HCT116 (cell line): ENCODE measurements at regions not wholly inside any gene's neighbourhood (a gene's known extent, or its start where the extent isn't known, plus 50 kb on each side); places are given as distances from the start of the nearest gene placed in this dataset.

Experiments used
- ATAC-seq: fragments of 200-7000 bp; cut with Tn5 transposase; 2 replicates; pipeline ENCODE4 v1.9.1; 2020; ENCODE audit warnings: mild to moderate bottlenecking, moderate library complexity
- BruUV-seq: library from RNA; stranded (reverse); fragments of 400-500 nt; replicated peaks from 2 replicates; lab custom pipeline; 2021; lab: Mats Ljungman, UMichigan
- CTCF ChIA-PET: fragments of 300-600 bp; sonication (Branson Sonifier 250); formaldehyde crosslinking; loops from one replicate; lab custom pipeline; 2021; ENCODE audit warnings: antibody characterized with exemption; lab: Charles Lee
- POLR2A ChIA-PET: fragments of 300-600, 350-600 bp; sonication (Branson Sonifier 250); formaldehyde crosslinking; loops from one replicate; lab custom pipeline; 2021; ENCODE audit warnings: antibody characterized with exemption; lab: Charles Lee
- RAD21 ChIA-PET, 2 experiments: fragments of 300-600 bp; sonication (Branson Sonifier 250); formaldehyde crosslinking; loops; one replicate each; lab custom pipeline; 2023; ENCODE audit warnings: low total read pairs in 2 of 2; ENCODE audit not compliant: uncharacterized antibody in 2 of 2, unreplicated experiment in 2 of 2, low non-redundant PET in 1 of 2; lab: Charles Lee
- DNase-seq: peaks from one replicate; pipeline ENCODE4 v3.0.0-alpha.2; 2010; ENCODE audit warnings: low read depth, low spot score
- H2AFZ ChIP-seq: fragments of 200-600 bp; shearing (Covaris generic), sonication (generic); 2 replicates; pipeline ENCODE4 v1.6.1; 2017; ENCODE audit warnings: low read depth, mixed run types, mixed read lengths, antibody characterized with exemption, low read length; ENCODE audit not compliant: poor library complexity, severe bottlenecking
- H3K27ac ChIP-seq: 2 replicates; pipeline ENCODE4 v1.5.1; 2012; ENCODE audit warnings: low read depth, low read length
- H3K27me3 ChIP-seq: fragments of 200-600 bp; sonication (generic); 2 replicates; pipeline ENCODE4 v1.6.1; 2016; ENCODE audit warnings: mixed run types, low read length, mixed read lengths; ENCODE audit not compliant: insufficient read depth
- H3K36me3 ChIP-seq, 2 experiments: fragments of 200-500 bp in 1 of 2; fragments of 200-600 bp in 1 of 2; sonication (Bioruptor generic) in 1 of 2; sonication (generic) in 1 of 2; 2 replicates each; pipeline versions ENCODE4 v1.5.1 to v1.6.1; 2014 to 2016; ENCODE audit warnings: low read length in 2 of 2, inconsistent platforms in 1 of 2, mixed read lengths in 1 of 2, mixed run types in 1 of 2; ENCODE audit not compliant: insufficient read depth in 2 of 2, control insufficient read depth in 1 of 2
- H3K4me1 ChIP-seq, 2 experiments: fragments of 200-600 bp in 1 of 2; sonication (generic) in 1 of 2; 2 replicates each; pipeline versions ENCODE4 v1.5.1 to v1.6.1; 2012 to 2017; ENCODE audit warnings: low read length in 2 of 2, inconsistent platforms in 1 of 2, mild to moderate bottlenecking in 1 of 2, mixed read lengths in 1 of 2, mixed run types in 1 of 2, moderate library complexity in 1 of 2; ENCODE audit not compliant: insufficient read depth in 2 of 2, control insufficient read depth in 1 of 2
- H3K4me2 ChIP-seq: fragments of 200-600 bp; sonication (generic); 2 replicates; pipeline ENCODE4 v1.6.1; 2017; ENCODE audit warnings: mixed run types, low read length, mixed read lengths
- H3K4me3 ChIP-seq, 2 experiments: fragments of 200-600 bp in 1 of 2; sonication (generic) in 1 of 2; replicated peaks in 1 of 2; 2 replicates each; pipeline ENCODE4 v1.5.1; 2011 to 2016; ENCODE audit warnings: low read length in 2 of 2, control low read depth in 1 of 2, low read depth in 1 of 2, mild to moderate bottlenecking in 1 of 2, mixed read lengths in 1 of 2, mixed run types in 1 of 2
- H3K79me2 ChIP-seq: fragments of 200-600 bp; sonication (generic); 2 replicates; pipeline ENCODE4 v1.6.1; 2017; ENCODE audit warnings: mild to moderate bottlenecking, mixed run types, low read length, moderate library complexity, mixed read lengths; ENCODE audit not compliant: insufficient read depth
- H3K9ac ChIP-seq: fragments of 200-600 bp; sonication (generic); 2 replicates; pipeline ENCODE4 v1.6.1; 2016; ENCODE audit warnings: low read length, mixed read lengths
- H3K9me2 ChIP-seq: fragments of 200-600 bp; sonication (generic), shearing (Covaris generic); 2 replicates; pipeline ENCODE4 v1.6.1; 2017; ENCODE audit warnings: mixed run types, mild to moderate bottlenecking, moderate library complexity; ENCODE audit not compliant: insufficient read depth
- H3K9me3 ChIP-seq, 2 experiments: fragments of 200-500 bp in 1 of 2; fragments of 200-600 bp in 1 of 2; sonication (Bioruptor generic) in 1 of 2; sonication (generic) in 1 of 2; 2 replicates each; pipeline ENCODE4 v1.6.1; 2014 to 2017; ENCODE audit warnings: low read length in 2 of 2, mixed read lengths in 2 of 2, inconsistent platforms in 1 of 2, low read depth in 1 of 2, mild to moderate bottlenecking in 1 of 2, mixed run types in 1 of 2, moderate library complexity in 1 of 2; ENCODE audit not compliant: control insufficient read depth in 1 of 2, insufficient read depth in 1 of 2
- H4K20me1 ChIP-seq: fragments of 200-600 bp; sonication (generic), shearing (Covaris generic); 2 replicates; pipeline ENCODE4 v1.6.1; 2017; ENCODE audit warnings: mixed run types, mild to moderate bottlenecking, moderate library complexity; ENCODE audit not compliant: insufficient read depth
- ATF3 ChIP-seq: IDR thresholded peaks from 2 replicates; pipeline ENCODE4 v1.6.1; 2012
- CBX3 ChIP-seq: IDR thresholded peaks from 2 replicates; pipeline ENCODE4 v1.6.1; 2012; ENCODE audit warnings: low read depth
- CEBPB ChIP-seq: IDR thresholded peaks from 2 replicates; pipeline ENCODE4 v1.6.1; 2012; ENCODE audit warnings: low read depth
- CTCF ChIP-seq, 3 experiments: fragments of 200-600 bp in 1 of 3; sonication (generic) in 1 of 3; IDR thresholded peaks in 2 of 3; conservative IDR thresholded peaks in 1 of 3; 2 replicates each; pipeline ENCODE4 v1.5.1; 2012 to 2017; ENCODE audit warnings: low read depth in 2 of 3, low read length in 2 of 3, antibody characterized with exemption in 1 of 3, borderline replicate concordance in 1 of 3, control low read depth in 1 of 3, mild to moderate bottlenecking in 1 of 3, mixed read lengths in 1 of 3, mixed run types in 1 of 3, moderate library complexity in 1 of 3; ENCODE audit not compliant: insufficient read depth in 1 of 3
- ELF1 ChIP-seq: IDR thresholded peaks from 2 replicates; pipeline ENCODE4 v1.6.1; 2012; ENCODE audit warnings: low read depth, borderline replicate concordance
- FOSL1 ChIP-seq: IDR thresholded peaks from 2 replicates; pipeline ENCODE4 v1.6.1; 2012; ENCODE audit warnings: low read depth
- MAX ChIP-seq: IDR thresholded peaks from 2 replicates; pipeline ENCODE4 v1.6.1; 2012
- POLR2AphosphoS5 ChIP-seq: IDR thresholded peaks from 2 replicates; pipeline ENCODE4 v1.6.1; 2011; ENCODE audit warnings: mild to moderate bottlenecking, low read depth, low read length, moderate library complexity
- RAD21 ChIP-seq: IDR thresholded peaks from 2 replicates; pipeline ENCODE4 v1.6.1; 2012; ENCODE audit warnings: low read depth, mild to moderate bottlenecking
- SIN3A ChIP-seq: IDR thresholded peaks from 2 replicates; pipeline ENCODE4 v1.6.1; 2012; ENCODE audit warnings: low read depth
- SRF ChIP-seq: IDR thresholded peaks from 2 replicates; pipeline ENCODE4 v1.6.1; 2012; ENCODE audit warnings: low read depth
- TCF7L2 ChIP-seq: IDR thresholded peaks from 2 replicates; pipeline ENCODE4 v1.7.0; 2011; ENCODE audit warnings: borderline replicate concordance, inconsistent platforms; ENCODE audit not compliant: insufficient read depth, insufficient read length; ENCODE audit errors: extremely low read depth
- ZNF274 ChIP-seq: fragments of 200-500 bp; sonication (Bioruptor generic); IDR thresholded peaks from 2 replicates; pipeline ENCODE4 v1.6.1; 2014; ENCODE audit warnings: mild to moderate bottlenecking, low read depth, low read length, inconsistent platforms
- intact Hi-C: fragments of 100-400 bp; cut with micrococcal nuclease; formaldehyde crosslinking; loops from 2 replicates; pipeline ENCODE4 v1.10.0; 2022

- TF ChIP-seq MAX: no peak
These were observed 125.7 kb downstream of the POLR2M start (continued) for GRCh38 chr15:57832183-57832582.

GRCh38 chr15:57835119-57835518, 128.6 kb downstream of the POLR2M start:
- Histone ChIP-seq H3K4me1 (no peaks in the 10 kb centered on the region), H3K36me3 (no peaks in the 10 kb centered on the region), H3K9me2 (no peaks in the 10 kb centered on the region), H3K9me3 (no peaks in the 10 kb centered on the region), H3K4me3 (no peak overlapping the region), H2AFZ (no peak overlapping the region), H3K79me2 (no peaks in the 10 kb centered on the region), H3K9ac (no peak overlapping the region), H3K4me2 (no peak overlapping the region), H3K27ac (no peak overlapping the region), H4K20me1 (no peaks in the 10 kb centered on the region), H3K27me3 (no peaks in the 10 kb centered on the region)
- ATAC-seq: no peak
- no peak for TF ChIP-seq SRF
- TF ChIP-seq CTCF (IDR thresholded peaks at IDR 0.05 in 2 of 3, conservative IDR thresholded peaks at IDR 0.05 in 1 of 3; ENCODE audit: borderline replicate concordance in 1 of 3, insufficient read depth in 1 of 3, low read depth in 2 of 3, low read length in 2 of 3): no peak
- no peak for TF ChIP-seq ZNF274
- TF ChIP-seq MAX: no peak
- no peak for TF ChIP-seq ATF3
- TF ChIP-seq CBX3: no peak
- no peak for TF ChIP-seq RAD21
- no peak for TF ChIP-seq POLR2AphosphoS5
- no peak for TF ChIP-seq SIN3A
- no peak for TF ChIP-seq TCF7L2
- TF ChIP-seq ELF1: no peak
- no peak for TF ChIP-seq CEBPB
- no peak for TF ChIP-seq FOSL1
- intact Hi-C loops: no loop called here
- no peak for DNase-seq
- CTCF ChIA-PET: no interaction called here
- RAD21 ChIA-PET: no interaction called here
- no TSS peak for BruUV-seq
- POLR2A ChIA-PET: no interaction called here
